Epithelial cell of prostate (primary cell): ENCODE measurements at regions not wholly inside any gene's neighbourhood (a gene's known extent, or its start where the extent isn't known, plus 50 kb on each side); places are given as distances from the start of the nearest gene placed in this dataset.
"Not testable (repeated sequence)": the region's sequence is repeated elsewhere in the genome, so short reads cannot be mapped to it uniquely, and the experiment has no call there.

Experiments
- DNase-seq: peaks from one replicate; pipeline ENCODE4 v3.0.0-alpha.2; 2011; ENCODE audit warnings: low read depth, low spot score
- H3K27ac ChIP-seq: fragments of 450-650 bp; 2 replicates; pipeline ENCODE4 v1.5.1; 2017; ENCODE audit warnings: mild to moderate bottlenecking

DNA sequence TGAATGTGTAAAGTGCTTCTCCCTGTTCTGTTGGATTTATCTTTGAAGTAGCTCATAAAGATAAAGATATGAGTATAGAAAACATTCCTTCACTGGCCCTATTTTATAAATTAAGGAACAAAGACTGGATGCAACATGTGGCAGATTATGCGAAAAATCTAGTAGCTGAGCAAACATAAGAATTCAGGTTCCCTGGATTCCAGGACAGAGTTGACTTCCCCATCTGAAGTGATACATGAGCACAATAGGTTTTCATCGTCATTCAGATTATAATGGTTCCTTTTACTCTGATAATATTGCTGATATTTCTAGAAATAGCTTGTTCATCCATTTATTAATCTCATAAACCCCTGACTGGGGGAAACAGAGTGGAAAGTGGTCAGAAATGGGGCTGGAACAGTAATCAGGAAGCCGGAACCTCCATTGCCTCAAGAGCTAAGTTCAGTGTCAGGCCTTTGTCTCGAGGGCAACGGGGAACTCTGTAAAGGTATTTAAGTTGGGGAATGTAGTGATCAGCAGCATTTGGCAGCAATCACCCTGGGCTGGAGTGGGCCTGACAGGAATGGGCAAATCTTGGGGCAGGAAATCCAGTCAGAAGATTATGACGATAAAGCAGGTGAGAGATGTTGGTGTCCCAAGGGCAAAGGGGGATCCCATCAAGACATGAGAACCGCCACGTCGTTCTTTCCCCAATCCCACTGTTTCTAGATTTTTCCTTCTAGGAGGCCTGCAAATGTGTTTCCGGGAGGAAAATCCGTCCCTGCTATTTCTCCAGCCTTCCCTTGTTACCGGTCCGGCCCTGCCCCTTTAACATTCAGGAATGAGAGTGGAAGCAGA is 232.5 kb upstream of the SERP2 start:
- DNase-seq: no peak
- H3K27ac ChIP-seq: peak overlapping the region; percentile 92

DNA sequence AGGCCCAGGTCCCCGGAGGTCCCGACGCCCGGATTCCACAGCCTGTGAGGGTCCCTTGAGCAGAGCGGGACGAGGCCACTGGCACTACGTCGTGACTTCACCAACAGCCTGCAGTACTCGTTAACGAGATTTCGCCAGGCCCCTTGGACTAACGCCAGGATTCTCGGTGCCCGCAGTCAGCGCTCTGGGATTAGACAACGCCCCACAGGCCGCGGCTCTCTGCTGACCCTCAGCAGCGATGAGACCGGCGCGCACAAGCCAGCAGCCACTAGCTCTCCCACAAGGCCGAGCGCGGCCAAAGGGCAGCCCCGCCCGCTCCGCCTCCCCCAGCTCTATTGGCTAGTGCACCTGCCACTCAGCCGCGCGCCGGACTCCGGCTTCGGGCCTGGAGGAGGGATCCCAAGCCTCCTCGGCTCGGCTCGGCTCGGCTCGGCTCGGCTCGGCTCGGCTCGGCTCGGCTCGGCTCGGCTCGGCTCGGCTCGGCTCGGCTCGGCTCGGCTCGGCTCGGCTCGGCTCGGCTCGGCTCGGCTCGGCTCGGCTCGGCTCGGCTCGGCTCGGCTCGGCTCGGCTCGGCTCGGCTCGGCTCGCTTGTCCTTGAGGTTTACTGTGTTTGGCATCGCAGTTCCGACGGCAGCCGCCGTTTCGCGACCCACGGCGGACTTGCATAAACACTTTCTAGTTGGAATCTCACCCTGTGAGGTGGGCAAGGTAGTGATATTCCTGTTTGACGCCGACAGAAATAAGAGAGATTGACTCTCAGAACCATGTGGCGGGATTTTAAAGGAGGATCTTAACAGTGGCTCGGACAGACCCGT is 231.7 kb upstream of the SERP2 start:
- H3K27ac ChIP-seq: peak overlapping the region; percentile 92
- no peak for DNase-seq

DNA sequence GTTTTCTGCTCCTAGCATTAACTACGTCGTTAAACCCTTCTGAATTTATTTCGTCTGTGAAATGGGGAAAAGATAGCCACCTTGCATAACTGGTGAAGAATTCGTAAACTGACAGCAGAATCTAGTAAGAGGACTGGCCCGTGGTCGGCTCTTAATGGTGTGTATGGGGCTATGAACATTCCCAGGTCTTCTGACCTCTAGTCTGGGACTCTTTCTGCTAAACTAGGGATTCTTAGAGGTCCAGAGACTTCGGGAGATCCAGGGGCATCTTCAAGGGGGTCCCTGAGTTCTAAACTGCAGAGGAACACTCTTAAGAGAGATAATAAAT is 231.1 kb upstream of the SERP2 start:
- DNase-seq: no peak
- H3K27ac ChIP-seq: peak overlapping the region; percentile 92

DNA sequence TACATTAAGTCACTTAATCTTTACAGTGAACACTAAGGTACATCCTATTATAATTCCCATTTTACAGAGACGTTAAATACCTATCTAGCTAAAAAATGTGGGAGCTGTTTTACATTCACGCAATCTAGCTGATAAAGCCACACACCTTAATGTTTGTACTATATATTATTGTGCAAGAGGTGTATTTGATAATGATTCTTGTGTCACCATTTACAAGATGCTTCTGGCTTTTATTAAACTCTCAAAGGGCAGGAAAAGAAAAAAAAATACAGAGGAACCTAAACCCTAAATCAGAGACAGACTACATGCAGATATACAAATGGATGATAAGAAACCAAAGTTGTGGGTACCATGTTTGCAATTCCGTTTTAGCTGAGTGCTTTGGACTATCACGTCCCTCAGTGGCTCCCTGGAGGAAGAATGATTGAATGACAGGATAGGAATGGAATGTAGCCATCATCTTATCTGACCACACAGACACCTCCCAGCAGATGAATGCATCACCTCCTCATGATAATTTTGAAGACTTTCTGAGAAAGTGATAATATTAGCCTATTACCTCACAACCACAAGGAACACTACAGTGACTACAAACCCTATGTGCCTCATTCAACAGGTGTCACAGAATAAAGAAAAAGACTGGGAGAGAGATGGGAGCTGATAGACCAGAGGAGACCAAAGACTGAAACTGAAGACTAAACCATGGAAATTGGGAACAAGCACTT is 230.5 kb upstream of the SERP2 start:
- peak overlapping the region; percentile 92 for H3K27ac ChIP-seq
- DNase-seq: no peak

DNA sequence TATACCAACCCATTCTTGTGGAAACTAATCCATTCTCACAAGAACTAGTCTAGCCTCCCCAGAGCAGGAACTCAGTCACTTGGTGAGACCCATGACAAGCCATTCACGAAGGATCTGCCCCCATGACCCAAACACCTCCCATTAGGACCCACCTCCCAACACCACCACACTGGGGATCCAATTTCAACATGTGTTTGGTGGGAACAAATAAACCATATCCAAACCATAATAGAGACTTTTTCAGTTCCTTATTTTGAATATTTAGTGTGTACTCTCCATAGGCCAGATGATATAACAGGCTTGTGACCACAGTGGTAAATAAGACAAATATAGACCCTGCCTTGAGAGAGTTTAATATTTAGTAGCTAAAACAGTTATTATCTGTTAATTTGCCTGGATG is 227.5 kb upstream of the SERP2 start:
- no peak overlapping the region for H3K27ac ChIP-seq
- DNase-seq: no peak

DNA sequence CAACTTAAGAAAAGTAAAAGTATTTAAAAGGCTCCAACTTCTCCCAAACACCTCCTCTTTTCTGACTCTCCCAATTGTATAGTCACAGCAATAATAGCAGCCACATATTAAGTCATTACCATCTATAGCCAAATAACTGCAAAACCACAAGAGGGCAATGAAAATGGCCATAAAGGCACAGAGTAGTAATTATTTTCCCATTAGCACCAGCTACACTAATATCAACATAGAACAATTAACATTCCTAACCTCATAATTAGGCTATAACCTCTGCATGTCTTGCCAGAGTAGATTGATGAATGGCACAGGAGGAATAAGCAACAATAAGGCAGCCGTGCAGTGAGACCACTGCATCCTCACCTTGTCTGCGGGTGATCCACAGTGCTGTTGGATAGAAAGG is 226.4 kb upstream of the SERP2 start:
- no peak for DNase-seq
- no peak overlapping the region for H3K27ac ChIP-seq

DNA sequence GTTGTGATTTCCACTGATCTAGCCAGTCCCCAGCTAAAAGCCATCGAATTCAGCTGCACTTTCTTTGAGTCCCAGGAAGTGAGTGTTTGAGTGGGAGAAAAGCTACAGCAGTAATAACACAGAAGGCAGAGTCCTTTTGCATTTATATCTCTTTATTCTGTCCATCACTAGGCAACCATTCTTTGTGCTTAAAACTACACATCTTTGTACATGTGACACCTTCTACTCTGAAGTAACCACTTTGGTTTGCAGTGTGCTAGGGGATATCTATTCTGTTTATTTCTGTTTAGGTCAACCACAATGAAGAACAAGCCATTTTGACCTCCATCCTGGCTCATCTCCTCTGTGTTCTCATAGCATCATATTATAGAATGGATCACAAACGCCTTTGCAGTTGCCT is 226.0 kb upstream of the SERP2 start:
- DNase-seq: no peak
- H3K27ac ChIP-seq: no peak overlapping the region

DNA sequence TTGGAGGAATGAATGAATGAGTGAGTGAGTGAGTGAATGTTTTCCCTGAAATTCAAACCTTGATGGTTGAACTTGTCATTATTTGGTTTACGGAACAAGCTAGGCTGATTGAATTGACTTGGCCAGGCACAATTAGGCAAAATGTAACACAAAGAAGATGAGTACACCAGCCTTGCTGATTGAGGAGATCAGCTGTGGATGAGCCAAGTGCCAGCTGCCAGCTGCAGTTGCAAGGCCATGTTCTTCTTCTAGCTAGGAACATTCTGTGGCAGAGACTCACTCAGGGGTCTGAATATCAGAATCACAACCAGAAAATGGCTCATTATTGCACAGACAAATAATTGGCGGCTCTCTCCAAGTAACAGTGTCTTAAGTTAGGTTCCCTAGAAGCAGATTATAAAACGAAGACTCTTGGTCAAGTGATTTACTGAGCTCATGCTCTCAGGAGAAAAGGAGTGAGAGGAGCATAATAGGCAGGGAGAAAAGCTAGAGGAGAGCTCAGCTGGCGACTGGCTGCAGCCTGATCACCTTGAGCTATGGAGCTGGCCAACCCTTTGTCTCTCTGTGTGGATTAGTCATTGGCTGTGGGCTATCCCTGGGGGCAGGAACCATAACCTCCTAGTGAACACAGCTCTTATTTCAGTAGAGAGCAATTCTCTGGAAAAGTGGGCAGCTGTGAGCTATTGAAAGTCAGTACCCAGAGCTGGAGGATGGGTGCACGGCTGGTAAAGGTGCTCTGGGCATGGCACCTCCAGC is 225.3 kb upstream of the SERP2 start:
- DNase-seq: no peak
- H3K27ac ChIP-seq: no peak overlapping the region

DNA sequence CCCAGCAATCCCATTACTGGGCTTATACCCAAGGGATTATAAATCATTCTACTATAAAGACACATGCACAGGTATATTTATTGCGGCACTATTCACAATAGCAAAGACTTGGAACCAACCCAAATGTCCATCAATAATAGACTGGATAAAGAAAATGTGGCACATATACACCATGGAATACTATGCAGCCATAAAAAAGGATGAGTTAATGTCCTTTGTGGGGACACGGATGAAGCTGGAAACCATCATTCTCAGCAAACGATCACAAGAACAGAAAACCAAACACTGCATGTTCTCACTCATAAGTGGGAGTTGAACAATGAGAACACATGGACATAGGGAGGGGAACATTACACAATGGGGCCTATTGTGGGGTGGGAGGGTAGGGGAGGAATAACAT is 224.4 kb upstream of the SERP2 start:
- not testable (repeated sequence) for DNase-seq, H3K27ac ChIP-seq

DNA sequence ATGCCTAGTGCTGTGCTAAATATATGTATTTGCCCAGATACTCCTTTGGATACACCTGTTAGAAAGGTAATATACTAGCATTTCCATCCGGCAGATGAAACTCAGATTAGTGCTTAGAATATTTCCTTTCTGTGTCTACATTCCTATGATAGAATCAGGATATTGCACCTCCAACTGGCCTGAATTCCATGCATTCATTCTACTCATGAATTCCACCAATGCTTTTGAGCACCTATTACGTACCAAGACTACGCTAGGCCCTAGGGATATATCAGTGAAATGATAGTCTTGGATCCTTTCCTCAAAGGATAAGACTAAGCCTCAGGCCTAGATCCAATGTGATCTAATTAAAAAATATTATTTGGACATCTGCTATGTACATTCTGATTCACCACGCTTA is 223.8 kb upstream of the SERP2 start:
- no peak overlapping the region for H3K27ac ChIP-seq
- no peak for DNase-seq

DNA sequence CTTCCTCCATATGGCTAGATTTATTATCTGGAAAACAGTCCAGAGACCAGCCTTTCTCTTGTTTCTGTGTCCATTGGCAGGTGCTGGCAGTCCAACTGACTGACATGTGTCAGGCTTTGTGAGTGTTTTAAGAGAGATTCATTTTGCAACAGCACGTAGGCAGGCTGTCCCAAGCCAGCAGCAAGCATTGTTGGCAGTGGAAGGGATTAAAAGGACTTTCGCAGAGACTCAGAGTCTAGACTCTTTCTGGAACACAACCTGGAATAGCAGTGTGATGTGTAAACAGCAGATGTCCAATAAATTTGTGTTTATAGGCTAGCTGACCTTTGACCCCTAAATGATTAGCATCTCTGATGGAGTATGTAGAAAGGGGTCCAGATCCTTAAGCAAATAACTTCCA is 222.2 kb upstream of the SERP2 start:
- DNase-seq: no peak
- no peak overlapping the region for H3K27ac ChIP-seq

DNA sequence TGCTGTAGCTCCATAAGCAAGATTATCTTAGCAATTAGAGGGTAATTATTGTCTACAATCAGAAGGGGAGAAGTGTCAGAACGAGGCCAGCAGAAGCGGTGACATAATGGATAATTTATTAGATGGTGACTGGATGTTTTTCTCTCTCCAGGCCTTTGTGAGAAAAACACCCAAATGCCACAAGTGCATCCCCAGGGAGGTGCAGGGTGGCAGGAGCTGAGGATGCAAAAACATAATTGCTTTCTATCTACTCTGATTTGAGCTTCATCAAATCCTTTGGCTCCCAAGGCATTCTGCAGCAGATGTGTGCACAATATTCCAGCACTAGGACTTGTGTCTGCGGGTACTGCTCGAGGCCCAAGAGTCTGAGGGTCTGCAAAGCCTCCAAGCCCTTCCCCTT is 220.1 kb upstream of the SERP2 start:
- no peak for DNase-seq
- no peak overlapping the region for H3K27ac ChIP-seq

DNA sequence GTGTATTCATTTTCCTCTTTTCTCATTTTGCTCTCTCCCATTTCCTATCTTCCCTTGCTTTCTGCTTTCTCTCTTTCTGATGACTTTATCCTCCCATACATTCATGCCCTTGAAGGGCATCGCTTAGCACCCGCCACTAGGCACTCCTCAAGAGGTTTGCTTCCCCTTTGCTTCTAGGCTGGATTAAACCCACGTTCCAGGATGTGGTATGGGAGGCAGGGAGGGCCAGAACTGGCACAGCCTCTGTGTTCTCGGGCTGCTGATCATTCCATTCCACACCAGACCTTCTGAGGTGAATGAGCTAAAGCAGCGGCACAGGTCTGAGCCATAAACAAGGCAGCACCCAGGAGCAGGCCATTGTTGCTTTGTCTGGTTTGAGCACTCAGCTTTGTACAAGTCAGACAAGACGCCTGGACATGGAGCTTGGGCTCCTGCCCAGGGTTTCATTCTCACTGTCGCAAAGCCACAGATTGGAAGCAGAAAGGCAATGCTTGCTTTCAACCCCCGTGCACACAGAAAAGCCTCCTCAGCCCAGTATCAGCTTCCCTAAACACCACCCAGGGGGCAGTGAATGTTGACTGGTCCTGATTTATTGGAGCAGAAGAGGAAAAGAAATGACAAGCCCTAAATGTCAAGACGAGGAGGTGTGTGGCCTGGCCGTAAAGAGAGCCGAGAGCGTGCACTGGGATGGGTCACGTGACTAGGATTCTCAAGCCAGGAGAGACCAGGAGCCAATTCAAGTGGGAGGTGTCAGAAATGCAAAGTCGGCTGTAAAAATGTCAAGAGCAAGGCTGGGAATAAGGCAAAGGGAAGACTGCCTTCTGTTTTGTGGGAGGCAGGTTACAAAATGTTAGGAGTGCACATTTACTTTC is 218.0 kb upstream of the SERP2 start:
- DNase-seq: no peak
- no peak overlapping the region for H3K27ac ChIP-seq

DNA sequence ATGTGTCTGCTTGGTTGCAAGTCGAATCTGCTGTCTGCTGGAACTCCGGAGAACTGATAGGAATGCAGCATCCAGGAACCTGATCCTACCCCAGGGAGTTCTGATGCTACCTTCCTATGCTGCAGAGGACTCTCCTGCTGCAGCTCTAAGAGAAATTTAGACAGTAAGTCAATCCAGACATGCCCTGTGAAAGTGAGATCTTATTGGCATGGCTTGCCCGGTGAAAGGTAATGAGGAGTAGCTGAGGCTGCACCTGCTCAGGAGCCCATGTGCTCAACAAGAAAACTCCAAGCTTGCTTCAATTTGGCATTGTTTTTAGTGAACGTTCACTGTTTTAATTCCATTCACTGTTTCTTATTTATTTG is 217.3 kb upstream of the SERP2 start:
- no peak for DNase-seq
- H3K27ac ChIP-seq: no peak overlapping the region

DNA sequence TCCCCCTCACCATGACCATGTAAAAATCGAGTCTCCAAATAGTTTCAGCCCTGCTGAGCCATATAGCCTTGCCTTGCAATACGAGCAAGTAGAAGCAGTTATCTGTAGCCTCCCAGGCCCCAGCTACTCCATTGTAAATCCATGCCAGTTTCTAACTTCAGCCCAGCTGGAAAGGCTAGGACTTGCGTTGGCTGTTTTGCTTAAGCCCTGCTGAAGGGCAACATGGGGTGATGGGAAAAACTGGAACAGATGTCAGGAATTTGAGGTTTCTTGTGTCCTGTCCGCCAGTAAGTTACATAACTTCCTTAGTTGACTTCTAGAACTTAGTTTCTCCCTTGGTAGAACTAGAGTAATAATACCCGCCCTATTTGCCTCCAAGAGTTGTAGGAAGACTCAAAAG is 216.0 kb upstream of the SERP2 start:
- H3K27ac ChIP-seq: no peak overlapping the region
- no peak for DNase-seq

DNA sequence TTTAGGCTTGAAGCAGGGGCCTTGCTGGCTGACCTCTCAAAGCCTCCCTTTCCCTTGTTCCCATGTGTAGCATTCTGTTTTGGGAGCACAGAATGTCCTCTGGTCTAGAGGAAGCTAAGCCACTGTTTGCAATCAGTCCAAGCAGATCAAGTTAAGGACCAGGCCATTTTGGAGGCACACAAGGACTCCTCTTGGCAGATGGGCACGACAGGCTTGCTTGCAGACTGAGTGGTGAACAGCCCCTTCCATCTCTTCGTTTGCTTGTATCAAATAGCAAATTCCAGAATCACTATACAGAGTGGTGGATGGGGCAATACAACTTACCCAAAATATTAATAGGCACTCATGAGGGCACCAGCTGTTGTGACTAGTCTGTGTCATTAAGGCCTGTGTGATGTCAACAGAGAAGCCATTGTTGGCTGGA is 215.5 kb upstream of the SERP2 start:
- peak overlapping the region; percentile 75 for H3K27ac ChIP-seq
- DNase-seq: no peak

DNA sequence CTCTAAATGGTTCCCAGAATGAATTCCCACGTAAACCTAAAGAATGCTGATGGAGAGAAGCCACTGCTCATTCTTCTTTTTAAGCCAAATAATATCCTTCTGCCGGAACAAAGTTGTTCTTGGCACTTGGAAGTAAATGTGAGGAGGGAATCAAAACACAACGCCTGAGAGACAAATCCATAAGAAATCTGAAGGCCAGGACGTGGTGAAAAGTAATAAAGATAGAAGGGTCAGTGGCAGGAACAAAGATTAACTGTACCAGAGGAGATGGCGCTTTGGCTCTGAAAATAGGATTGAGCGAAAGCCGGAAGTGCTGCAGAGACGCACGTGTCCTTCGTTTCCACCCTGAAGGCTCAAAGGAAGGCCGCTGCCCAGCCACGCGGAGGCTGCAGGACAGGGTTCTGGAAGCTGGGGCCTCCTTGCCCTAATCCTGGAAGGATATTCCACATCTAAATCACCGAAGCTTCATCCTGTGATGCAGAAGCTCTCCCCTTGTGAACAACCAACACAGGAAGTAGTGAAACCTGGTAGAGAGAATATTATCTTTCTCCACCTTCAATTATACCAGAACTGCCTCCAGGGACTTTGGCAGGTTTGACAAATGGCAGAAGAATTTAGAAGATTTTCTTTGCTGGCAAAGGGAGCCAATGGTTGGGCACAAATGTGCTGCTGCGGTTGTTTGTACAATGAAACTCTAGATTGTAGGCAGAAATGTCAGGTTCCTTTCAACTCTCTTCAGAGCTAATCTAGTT is 214.6 kb upstream of the SERP2 start:
- peak overlapping the region; percentile 75 for H3K27ac ChIP-seq
- DNase-seq: no peak

DNA sequence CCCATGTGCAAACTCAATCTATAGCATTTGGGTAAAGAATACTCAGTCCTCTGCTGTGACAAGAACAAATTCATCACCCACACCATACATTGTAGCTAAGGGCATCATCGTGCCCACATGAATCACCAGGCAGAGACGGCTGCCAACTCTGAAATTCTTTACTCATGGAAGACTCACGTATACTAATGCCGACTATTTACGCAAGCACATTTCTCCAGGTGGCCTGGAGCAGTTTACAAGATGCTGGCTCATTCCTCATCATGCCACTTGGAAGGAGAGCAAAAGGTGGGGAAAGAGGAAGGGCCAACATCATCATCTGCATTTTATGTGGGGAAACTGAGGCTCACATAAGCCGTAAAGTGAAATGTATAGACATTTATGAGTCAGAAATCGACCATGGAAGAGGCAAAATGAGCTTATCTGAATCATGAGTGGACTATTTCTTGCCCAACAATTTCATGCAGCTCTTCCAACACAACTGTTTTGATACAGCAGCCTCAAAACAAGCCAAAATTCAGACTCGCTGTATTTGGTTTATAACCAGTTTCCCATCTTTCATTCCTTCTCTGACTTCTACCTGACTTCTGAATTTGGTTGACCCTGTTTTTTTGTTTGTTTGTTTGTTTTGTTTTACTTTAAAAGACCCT is 213.9 kb upstream of the SERP2 start:
- peak; percentile 94 for DNase-seq
- peak overlapping the region; percentile 75 for H3K27ac ChIP-seq
